GDM1 (cell line): ENCODE measurements at regions not wholly inside any gene's neighbourhood (a gene's known extent, or its start where the extent isn't known, plus 50 kb on each side); places are given as distances from the start of the nearest gene placed in this dataset.

ENCODE experiments used
- DNase-seq: peaks from one replicate; lab custom pipeline; 2025; lab: John Stamatoyannopoulos, UW

DNA sequence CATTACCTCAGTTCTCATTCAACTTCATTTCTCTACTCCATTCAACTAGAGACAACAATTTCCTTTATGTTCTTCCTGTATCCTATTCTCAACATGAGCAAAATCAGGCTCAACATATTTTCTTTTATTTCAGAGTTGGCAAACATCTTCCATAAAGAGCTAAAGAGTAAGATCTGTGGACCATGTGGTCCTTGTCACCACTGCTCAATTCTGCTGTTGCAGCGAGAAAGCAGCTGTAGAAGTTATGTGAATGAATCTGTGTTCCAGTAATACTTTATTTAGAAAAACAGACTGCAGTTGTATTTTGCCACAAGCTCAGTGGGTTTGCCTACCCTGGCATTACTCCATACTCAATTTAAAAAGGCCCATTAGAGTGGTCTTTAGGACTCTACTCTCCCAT is 2057.3 kb downstream of the ARAP2 start:
- DNase-seq, result no peak

DNA sequence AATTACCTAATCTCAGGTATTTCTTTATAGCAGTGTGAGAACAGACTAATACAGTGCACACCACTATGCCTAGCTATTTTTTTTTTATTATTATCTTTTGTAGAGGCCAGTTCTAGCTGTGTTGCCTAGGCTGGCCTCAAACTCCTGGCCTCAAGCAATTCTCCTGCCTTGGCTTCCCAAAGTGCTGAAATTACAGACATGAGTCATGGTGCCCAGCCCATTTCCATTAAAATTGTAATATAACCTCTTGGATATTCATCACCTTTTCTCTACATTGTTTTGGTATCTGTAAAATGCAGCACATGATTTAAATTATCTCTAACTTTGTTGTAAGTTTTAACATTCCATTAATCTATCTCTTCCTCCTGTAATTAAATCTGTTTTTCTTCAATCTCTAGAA is 2052.9 kb downstream of the ARAP2 start:
- no peak for DNase-seq

DNA sequence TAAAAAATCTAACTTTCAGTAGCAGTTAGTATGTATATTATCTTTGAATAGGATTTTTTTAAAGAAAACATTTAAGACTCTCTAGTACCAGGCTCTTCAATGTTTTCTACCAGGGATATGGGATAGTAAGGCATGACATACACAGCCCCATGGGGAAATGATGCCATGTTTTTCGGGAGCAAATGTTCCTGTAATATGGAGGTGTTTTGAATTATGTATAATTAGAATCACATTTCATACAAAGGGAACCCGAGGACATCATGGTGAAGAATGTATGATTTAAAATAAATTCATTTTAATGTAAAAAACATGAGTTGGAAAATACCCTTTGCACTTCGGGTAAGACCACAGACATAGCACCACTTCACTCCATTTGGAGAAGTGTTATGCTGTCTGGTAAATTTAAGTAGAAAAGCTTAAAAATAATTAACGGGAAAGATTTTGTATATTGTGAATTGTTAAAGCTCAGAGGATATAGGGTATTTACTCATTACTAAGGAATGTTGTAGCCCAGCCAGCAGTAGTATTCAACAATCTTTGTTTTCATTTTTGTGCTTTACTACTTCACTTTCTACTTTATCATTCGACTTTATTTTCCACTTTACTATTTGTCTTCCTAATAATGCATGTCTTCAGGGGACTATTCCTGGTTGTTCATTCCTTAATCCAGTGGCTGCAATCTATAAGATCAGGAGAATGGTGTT is 2050.7 kb downstream of the ARAP2 start:
- no peak for DNase-seq

DNA sequence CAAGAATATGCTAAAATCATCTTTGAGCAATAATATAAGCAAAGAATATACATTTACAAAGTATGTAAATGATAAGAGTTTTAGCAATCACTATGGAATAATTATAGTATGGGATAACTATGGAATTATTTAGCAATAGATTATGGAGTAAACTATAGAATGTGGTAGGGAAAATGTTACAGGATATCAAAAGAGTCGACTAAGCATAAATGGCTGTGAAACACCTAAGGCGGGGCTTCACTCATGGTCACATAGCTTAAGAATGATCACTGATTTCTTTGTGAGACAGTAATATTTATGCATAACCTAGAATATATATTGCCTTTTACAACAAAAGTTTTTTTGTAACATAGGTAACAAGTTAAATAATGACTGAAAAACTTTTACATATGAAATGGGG is 2049.7 kb downstream of the ARAP2 start:
- no peak for DNase-seq

DNA sequence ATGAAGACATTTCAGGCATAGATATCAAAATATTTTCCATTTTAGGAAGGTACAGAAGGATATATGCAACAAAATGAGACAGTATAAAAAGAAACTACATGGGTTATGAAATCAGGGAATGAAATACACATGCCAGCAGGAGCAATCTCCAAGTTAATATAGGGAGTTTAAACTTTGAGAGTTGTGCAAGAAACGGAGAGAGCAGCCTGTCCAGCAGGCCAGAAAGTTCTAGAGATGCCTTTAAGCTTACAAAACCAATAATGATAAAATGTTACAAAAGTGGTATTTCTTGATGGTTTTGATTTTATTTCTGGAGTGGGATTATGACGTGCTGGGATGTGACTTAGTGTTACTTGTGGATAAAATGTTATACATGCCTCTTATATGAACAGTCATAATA is 2047.9 kb downstream of the ARAP2 start:
- DNase-seq, result no peak

DNA sequence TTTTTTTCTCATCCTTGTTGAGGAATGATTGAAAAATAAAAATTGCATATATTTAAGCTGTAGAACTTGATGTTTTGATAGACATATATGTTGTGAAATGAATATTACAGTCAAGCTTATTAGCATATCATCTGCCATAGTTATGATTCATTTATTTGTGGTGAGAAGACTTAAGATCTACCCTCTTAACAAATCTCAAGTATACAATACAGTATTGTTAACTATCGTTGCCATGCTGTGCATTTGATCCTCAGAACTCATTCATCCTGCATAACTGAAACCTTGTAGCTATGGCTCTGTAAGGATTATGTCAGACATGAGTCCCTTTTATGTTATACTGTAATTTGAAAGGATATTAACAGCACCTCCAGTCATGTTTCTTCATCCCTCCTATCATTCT is 2045.3 kb downstream of the ARAP2 start:
- DNase-seq, result no peak

DNA sequence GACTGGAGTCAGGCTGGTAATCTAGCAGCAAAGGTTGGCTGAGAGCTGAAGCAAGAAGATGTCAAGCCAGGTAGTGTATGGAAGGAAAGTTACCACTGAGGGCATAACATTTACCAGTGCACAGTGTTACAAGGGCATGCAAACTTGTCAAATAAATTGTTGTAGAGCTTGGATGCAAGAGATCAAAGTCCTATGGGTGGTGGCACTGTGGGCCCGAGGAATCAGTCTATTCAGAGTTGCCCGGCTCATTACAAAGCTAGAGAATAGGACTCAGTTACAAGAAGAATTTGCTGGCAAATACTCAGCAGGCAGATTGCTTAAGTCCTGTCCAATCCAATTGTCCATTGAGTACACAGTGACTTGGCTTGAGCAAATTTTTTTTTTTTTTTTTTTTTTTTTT is 2043.8 kb downstream of the ARAP2 start:
- DNase-seq, result no peak

DNA sequence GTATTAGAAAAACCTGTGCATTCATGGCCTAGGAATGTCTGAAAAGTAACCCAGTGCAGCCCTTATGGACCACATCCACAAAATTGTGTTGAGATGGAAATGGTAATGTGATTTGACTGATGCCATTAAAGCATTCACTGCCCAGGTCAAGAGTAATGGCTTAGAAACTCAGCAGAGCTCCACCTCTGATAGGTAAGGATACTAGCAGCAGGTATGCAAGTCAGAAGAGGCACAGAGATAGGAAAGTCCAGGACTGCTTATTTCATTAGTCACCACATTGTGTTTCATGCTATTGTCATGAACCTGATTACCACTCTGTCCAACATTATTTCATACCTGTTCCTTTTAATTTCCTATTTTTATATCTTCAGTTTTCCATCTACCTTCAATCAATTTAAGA is 2042.2 kb downstream of the ARAP2 start:
- no peak for DNase-seq

DNA sequence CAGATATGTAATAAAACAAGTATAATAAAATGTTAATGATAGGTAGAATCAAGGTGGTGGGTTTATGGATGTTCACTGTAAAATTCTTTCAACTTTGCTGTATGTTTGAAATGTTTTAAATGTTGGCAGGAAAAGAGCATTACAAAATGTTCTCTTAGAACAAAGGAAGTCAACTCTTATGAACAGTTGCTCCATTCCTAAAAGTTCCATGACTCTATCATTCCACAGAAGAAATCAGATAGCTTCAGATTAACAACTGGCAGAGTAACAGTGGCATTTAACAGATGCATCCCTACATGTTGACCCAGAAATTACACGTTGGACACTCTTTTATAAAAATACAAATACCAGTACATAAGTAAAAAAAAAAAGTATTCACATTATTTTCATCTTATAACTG is 2023.7 kb downstream of the ARAP2 start:
- DNase-seq, result no peak

DNA sequence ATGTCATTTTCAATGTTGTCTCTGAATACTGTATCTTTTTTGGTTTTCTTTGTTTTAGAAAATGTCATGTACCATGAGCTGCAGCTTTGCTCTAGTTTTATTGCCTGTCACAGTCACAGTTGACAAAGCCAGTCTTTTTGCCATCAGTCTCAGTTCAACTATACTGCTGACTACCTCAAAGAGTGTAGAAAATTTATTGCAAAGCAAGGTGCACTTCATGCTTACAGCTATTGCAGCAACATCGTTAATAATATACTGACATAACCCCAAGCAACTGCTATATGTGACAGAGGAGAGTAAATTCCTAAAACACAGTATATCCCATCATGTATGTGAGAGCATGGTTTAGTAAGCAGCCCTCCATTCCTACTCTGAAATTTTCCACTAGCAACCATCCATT is 2022.3 kb downstream of the ARAP2 start:
- no peak for DNase-seq

DNA sequence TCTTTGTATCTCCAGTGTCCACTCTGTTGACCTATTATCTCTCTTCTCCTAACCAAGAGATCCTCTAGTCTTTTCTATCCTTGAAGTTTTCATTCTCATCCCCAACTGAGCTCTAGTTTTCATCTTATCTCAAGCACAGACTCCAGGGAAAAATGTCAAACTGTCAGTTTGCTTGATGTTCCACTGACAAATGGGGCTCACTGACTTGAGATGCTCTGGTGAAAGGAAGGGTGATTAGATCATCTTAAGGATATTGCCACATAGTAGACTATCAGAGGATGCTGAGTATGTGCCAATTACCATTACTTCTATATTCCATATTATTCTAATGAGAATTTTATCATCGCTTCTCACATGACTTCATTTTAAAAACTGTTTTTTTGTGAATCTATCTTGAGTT is 2008.2 kb downstream of the ARAP2 start:
- DNase-seq, result no peak

DNA sequence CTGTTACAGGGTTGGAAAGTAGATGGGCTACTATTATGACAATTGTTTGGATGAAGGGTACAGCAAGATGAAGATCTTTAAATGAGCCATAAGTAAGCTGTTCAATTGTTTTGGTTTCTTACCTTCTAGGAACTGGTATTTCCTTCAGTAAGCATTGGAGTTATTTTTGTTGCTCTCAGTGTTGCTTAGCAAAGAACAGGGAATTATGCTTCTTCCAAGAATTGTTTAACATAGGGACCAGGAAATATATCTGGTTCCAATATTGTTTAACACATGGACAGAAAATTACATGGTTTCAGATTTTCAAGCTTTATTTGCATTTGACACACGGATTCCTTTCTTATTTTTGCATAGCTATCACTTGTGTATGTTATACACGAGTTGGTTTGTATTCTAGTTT is 1999.0 kb downstream of the ARAP2 start:
- no peak for DNase-seq

DNA sequence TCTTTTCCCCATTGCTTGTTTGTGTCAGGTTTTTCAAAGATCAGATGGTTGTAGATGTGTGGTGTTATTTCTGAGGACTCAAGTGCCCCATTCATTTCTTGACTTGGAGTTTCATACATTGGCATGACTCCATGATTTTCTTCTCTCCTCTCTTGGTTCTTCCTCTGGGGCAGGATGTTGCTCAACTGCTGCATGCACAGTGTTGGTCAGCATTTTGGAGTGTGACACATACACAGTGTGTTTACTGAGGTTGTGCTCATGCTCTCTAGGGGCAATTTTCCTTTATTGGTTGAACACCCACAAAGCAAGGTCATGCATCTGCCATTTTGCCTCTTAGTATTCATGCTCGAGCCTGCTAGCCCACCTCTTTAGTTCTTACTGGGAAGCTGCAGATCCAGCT is 1993.8 kb downstream of the ARAP2 start:
- no peak for DNase-seq

DNA sequence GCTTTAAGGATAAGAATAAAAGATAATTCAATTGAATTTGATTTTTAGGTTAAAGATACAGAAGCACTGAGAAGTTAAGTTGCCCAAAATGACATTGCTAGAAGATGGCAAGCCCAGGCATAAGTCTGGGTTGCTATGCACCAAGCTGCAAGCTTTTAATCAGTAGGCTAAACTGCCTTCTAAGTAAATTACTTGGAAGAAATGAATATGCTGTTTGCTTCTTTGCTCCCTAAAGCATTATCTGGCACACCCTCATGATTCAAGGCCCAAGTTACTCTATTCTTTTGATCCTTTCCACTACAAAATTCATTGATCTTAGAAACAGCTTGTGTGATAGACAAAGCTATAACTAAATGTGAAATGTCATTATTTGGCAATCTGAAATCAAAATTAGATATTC is 1991.1 kb downstream of the ARAP2 start:
- DNase-seq, result no peak

DNA sequence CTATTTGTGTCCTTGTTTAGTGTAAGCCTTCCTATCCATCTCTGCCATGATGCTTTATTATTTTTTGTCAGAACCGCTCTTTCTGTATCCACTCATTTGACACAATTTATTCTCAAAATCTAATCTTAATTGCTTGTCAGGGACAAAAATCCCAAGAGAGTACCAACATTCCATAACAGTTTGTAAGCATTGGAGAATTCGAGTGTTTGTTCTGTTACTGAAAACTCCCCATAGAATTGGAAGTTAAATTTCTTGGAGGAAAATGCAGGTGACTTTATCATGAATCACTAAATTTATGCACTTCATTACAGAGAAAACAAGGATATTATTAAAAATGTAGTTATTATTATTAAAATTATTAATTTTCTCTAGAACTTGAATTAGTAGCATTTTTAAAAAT is 1986.1 kb downstream of the ARAP2 start:
- no peak for DNase-seq

DNA sequence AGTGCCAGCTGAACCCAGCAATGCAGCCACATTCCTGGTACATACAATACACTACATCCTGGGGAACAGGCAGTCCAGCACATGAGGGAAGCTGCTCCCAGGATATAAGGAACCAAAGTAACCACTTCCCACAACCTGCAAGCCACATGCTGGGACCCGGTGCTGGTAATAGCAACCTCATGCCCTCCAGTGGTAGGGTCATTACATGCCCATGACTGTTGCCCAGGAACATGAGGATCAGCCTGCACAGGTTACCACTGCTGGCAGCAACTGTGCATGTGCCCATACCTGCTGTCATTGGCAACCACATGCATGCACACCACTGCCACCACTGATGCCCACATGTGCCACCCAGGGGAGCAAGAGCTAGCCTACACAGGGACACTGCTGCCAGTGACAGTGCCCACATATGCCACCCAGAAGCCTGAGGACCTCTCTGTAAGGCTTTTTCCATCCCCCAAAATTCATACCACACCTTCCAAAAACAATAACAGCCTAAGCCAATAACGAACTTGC is 1982.5 kb downstream of the ARAP2 start:
- DNase-seq, result no peak

DNA sequence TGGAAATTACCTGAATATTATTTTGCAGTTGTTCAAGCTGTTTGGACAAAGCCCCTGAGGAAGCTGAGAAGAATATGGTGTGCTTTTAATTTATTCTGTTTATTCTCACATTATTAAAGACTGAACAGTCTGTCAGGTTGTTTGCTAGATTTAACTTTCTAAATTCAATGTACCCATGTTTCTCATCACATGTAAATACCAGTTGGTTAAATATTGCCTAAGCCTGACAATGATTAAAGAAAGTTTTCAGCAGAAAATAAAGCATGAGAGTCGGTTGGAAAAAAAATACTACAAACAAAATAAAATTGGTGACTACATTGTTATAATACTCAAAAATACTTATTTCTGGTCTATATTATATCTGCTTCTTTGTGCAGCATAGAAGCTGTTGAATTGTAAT is 1974.7 kb downstream of the ARAP2 start:
- no peak for DNase-seq

DNA sequence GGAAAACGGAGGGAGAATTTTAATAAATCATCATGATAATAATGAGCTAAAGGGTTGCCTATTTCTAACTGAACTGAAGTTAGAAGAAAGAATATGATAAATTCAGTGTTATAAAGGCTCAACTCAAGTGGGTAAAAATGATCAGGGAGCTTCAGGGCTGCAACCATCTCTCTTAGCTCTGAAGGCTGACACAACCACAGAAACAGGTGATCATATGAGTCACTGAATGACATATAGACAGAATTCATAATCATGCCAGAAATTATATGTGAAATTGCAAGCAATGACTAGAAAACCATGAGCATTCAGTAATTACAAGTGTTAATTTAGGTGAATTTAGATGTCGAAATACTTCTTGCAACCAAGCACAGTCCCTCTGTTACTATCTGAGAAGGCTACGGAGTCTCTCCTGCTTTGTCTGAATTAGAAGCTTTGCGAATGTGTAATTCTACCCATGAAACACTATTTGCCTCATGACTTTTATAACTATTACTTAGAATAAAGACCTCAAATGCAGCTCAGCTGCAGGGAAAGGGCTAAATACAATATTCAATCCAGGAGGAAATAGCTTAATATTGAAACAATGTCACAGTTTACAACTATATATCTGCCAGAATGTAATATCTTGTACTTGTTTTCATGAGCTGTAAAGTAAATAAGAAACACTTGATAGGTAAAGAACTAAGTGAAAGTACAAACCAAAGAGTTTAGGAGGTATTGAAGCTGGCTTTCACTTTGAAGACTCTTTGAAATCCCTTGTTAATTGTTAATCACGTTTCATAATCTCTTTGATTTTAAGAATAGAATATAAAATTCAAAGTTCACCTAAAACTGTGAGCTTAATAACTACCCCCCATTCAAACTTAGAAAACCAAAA is 1972.6 kb downstream of the ARAP2 start:
- no peak for DNase-seq

DNA sequence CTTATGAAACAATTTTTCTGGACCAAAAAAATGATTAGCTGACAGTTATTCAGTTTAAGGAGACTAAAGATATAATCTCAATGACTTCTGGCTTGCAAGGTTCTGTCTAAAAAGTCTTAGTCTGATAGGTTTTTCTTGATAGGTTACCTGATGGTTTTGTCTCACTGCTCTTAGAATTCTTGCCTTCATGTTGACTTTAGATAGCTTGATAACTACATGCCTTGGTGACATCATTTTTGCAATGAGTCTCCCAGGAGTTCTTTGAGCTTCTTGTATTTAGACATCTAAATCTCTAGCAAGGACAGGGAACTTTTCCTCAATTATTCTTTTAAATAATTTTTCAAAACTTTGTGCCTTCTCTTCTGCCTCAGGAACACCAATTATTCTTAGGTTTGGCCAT is 1965.3 kb downstream of the ARAP2 start:
- no peak for DNase-seq

DNA sequence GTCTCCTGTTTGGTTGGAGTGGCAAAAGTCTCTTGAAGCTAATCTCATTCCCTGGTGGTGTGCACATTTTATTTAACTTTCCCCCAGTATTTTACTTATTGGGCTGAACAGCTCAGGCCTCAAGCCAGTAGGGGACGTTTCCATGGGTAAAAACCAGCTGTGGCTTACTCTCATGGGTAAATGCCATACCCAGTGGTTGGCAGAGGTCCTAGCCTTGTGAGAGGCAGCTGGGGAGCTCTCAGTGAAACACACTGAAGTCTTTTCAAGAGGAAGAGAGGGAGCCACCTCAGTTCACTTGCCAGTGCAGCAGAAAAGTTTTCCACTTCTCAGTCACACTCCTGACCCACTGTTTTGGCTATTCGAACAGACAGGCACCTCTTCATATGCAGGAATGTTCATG is 1964.2 kb downstream of the ARAP2 start:
- DNase-seq, result no peak

DNA sequence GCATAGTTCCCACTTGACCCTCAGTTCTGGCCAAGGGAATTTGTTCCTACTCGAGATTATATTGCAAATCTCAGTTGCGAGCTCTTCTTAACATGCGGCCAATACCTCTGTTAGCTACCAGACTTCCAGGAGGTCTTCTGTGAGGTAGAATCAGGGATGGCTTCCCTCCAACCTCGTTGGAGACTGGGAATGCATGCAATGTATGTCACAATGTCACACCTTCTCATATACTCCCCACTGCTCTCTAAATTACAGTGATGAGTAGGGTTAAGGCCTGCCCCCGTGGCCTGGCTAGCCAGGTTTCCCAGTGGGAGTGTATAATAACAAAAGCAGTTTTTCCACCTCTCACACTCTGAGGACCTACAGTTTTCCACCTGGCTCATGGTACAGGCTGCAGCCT is 1962.5 kb downstream of the ARAP2 start:
- no peak for DNase-seq

DNA sequence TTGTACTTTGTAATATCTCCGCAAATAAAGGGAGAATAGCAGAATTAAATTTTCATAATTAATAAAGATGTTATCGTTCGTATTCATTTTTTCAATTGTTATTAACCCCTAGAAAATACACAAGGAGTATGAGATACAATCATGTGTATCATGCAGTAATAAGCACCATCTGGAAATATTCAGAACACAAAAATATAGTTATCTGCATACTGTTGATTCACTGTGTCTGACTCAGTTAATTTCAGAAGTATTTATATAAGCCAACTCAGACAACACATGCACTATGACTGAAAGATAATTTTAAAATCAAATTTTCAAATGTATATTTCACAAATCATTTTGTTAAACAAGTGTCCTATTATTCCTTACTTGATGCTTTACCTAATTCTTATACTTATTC is 1954.8 kb downstream of the ARAP2 start:
- no peak for DNase-seq

DNA sequence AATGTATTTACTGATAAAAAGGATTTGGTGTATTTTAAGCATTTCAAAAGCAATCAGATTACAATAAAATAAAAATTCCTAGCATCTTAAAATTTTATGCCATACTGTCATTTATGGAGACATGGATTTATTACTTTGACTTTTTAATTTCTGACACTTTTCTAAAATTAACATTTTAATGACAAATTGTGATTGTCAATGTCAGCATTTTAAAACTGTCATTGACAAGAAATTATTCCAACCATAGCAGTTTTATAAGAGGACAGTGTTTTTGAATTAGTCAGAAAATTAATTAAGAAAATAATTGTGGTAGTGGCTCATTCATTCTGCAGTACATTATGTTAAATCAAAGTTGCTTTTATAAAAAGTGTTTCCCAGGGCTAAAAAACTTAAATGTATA is 1954.4 kb downstream of the ARAP2 start:
- DNase-seq, result no peak

DNA sequence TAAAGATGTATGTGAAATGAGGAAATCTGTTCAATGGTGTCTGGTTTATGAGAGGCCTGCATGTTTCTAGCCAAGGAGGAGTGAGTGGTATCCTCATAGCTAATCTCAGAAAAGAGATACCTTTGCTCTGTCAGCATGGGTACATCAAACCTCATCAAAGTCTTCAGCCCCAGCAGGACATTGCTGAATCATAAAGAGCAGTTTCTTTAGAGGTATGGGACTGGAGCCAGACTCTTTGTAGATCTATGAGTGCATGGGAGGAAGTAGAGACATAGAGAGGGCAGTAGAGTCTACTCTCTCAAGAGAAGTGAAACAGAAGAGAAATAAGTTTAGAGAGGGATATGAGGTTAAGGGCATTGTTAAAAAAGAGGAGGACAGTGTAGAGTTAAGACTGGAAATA is 1950.9 kb downstream of the ARAP2 start:
- no peak for DNase-seq
